SK-N-SH (cell line): ENCODE measurements at regions not wholly inside any gene's neighbourhood (a gene's known extent, or its start where the extent isn't known, plus 50 kb on each side); places are given as distances from the start of the nearest gene placed in this dataset.

Experiments
- CTCF ChIA-PET: fragments of 300-600, 350-600 bp; formaldehyde crosslinking; extraction: SDS; loops from one replicate; lab custom pipeline; 2021; lab: Yijun Ruan, JAX
- POLR2A ChIA-PET: fragments of 350-600 bp; sonication (Branson Sonifier 250); formaldehyde crosslinking; extraction: SDS; loops from one replicate; lab custom pipeline; 2020; ENCODE audit warnings: antibody characterized with exemption, inconsistent platforms; lab: Yijun Ruan, JAX
- DNase-seq: peaks from one replicate; pipeline ENCODE4 v3.0.0; 2012
- H2AFZ ChIP-seq: fragments of 200-600 bp; sonication (generic); 2 replicates; pipeline ENCODE4 v1.8.1; 2016; ENCODE audit warnings: antibody characterized with exemption, mild to moderate bottlenecking, low read depth
- H3F3A ChIP-seq: fragments of 200-600 bp; sonication (generic); replicated peaks from 2 replicates; pipeline ENCODE3; 2016; ENCODE audit warnings: antibody characterized with exemption, mild to moderate bottlenecking; ENCODE audit not compliant: insufficient read depth
- H3K27ac ChIP-seq, 2 experiments: fragments of 200-500 bp in 1 of 2; fragments of 200-600 bp in 1 of 2; sonication (Bioruptor generic) in 1 of 2; sonication (generic), shearing (Covaris generic) in 1 of 2; 2 replicates each; pipeline versions ENCODE4 v1.5.1 to v1.6.1; 2014 to 2016; ENCODE audit warnings: low read depth in 2 of 2, inconsistent platforms in 1 of 2, low read length in 1 of 2, mild to moderate bottlenecking in 1 of 2, mixed read lengths in 1 of 2
- H3K27me3 ChIP-seq: fragments of 200-600 bp; sonication (generic), shearing (Covaris generic); 2 replicates; pipeline ENCODE4 v1.6.1; 2016; ENCODE audit warnings: mixed run types; ENCODE audit not compliant: insufficient read depth
- H3K36me3 ChIP-seq, 2 experiments: fragments of 200-500 bp in 1 of 2; fragments of 200-600 bp in 1 of 2; sonication (Bioruptor generic) in 1 of 2; sonication (generic) in 1 of 2; replicated peaks in 1 of 2; 2 replicates each; pipeline versions ENCODE3 to v1.5.1; 2014 to 2016; ENCODE audit warnings: low read length in 1 of 2, mild to moderate bottlenecking in 1 of 2; ENCODE audit not compliant: insufficient read depth in 2 of 2, control insufficient read depth in 1 of 2
- H3K4me1 ChIP-seq, 2 experiments: fragments of 200-500 bp in 1 of 2; fragments of 200-600 bp in 1 of 2; sonication (Bioruptor generic) in 1 of 2; sonication (generic), shearing (Covaris generic) in 1 of 2; 2 replicates each; pipeline versions ENCODE4 v1.5.1 to v1.6.1; 2014 to 2016; ENCODE audit warnings: low read depth in 1 of 2, low read length in 1 of 2, mixed run types in 1 of 2; ENCODE audit not compliant: insufficient read depth in 2 of 2, control insufficient read depth in 1 of 2
- H3K4me2 ChIP-seq: fragments of 200-600 bp; sonication (generic), shearing (Covaris generic); 2 replicates; pipeline ENCODE4 v1.6.1; 2017; ENCODE audit warnings: mixed run types
- H3K4me3 ChIP-seq, 2 experiments: fragments of 200-500 bp in 1 of 2; fragments of 200-600 bp in 1 of 2; sonication (Bioruptor generic) in 1 of 2; sonication (generic), shearing (Covaris generic) in 1 of 2; 2 replicates each; pipeline versions ENCODE4 v1.5.1 to v1.8.1; 2014 to 2016; ENCODE audit warnings: low read depth in 2 of 2, inconsistent platforms in 1 of 2, low read length in 1 of 2, mild to moderate bottlenecking in 1 of 2, mixed read lengths in 1 of 2, moderate library complexity in 1 of 2
- H3K79me2 ChIP-seq: fragments of 200-600 bp; sonication (generic); 2 replicates; pipeline ENCODE4 v1.8.1; 2017; ENCODE audit warnings: mild to moderate bottlenecking; ENCODE audit not compliant: insufficient read depth
- H3K9ac ChIP-seq: fragments of 200-600 bp; sonication (generic); 2 replicates; pipeline ENCODE4 v1.6.1; 2017; ENCODE audit warnings: mixed run types
- H3K9me2 ChIP-seq: fragments of 200-600 bp; sonication (generic); 2 replicates; pipeline ENCODE4 v1.6.1; 2017; ENCODE audit warnings: mixed run types
- H3K9me3 ChIP-seq: fragments of 200-600 bp; sonication (generic); 2 replicates; pipeline ENCODE4 v1.6.1; 2017; ENCODE audit warnings: mixed run types, mild to moderate bottlenecking, moderate library complexity
- H4K20me1 ChIP-seq: fragments of 200-600 bp; sonication (generic); 2 replicates; pipeline ENCODE4 v1.6.1; 2017; ENCODE audit warnings: mild to moderate bottlenecking, mixed run types; ENCODE audit not compliant: insufficient read depth
- ELF1 ChIP-seq: IDR thresholded peaks from 2 replicates; pipeline ENCODE4 v1.4.0; 2012
- FOSL2 ChIP-seq: IDR thresholded peaks from 2 replicates; pipeline ENCODE4 v1.4.0; 2012; ENCODE audit warnings: low read depth, mild to moderate bottlenecking, moderate library complexity, borderline replicate concordance
- GATA2 ChIP-seq: sonication (generic); formaldehyde crosslinking; IDR thresholded peaks from 2 replicates; pipeline ENCODE4 v1.5.0; 2020; ENCODE audit warnings: mild to moderate bottlenecking, missing genetic modification reagents
- POLR2AphosphoS5 ChIP-seq: IDR thresholded peaks from 2 replicates; pipeline ENCODE4 v1.6.1; 2012; ENCODE audit warnings: low read depth, low read length
- RFX5 ChIP-seq: IDR thresholded peaks from 2 replicates; pipeline ENCODE4 v1.6.1; 2012; ENCODE audit warnings: mild to moderate bottlenecking, improper control_type of control experiment, low read length
- RXRA ChIP-seq: IDR thresholded peaks from 2 replicates; pipeline ENCODE4 v1.4.0; 2012; ENCODE audit warnings: low read depth, mild to moderate bottlenecking, borderline replicate concordance
- SIN3A ChIP-seq: IDR thresholded peaks from 2 replicates; pipeline ENCODE4 v1.6.1; 2012; ENCODE audit warnings: low read depth, mild to moderate bottlenecking, low read length, moderate library complexity, borderline replicate concordance
- SMC3 ChIP-seq: IDR thresholded peaks from 2 replicates; pipeline ENCODE4 v1.6.1; 2012; ENCODE audit warnings: low read depth, low read length, improper control_type of control experiment
- TCF12 ChIP-seq: IDR thresholded peaks from 2 replicates; pipeline ENCODE4 v1.4.0; 2012
- TEAD4 ChIP-seq: IDR thresholded peaks from 2 replicates; pipeline ENCODE4 v1.4.0; 2012; ENCODE audit warnings: mild to moderate bottlenecking, borderline replicate concordance; ENCODE audit not compliant: insufficient read depth
- WGBS: methylation state at CpG from one replicate; pipeline ENCODE4 v1.1.6; 2017; ENCODE audit warnings: low lambda C conversion rate; 5-methylcytosine and 5-hydroxymethylcytosine counted together
- TF ChIP-seq, protein P1 (sequence below): IDR thresholded peaks from 2 replicates; pipeline ENCODE4 v1.4.0; 2012; ENCODE audit warnings: low read depth
- TF ChIP-seq, protein P2 (sequence below): fragments of 150-350 bp; IDR thresholded peaks from 2 replicates; pipeline ENCODE4 v1.6.1; 2017; ENCODE audit warnings: antibody characterized with exemption, low read length, low read depth, borderline replicate concordance
- TF ChIP-seq, protein P3 (sequence below): IDR thresholded peaks from 2 replicates; pipeline ENCODE4 v1.4.0; 2012; ENCODE audit warnings: low read depth, borderline replicate concordance

DNA sequence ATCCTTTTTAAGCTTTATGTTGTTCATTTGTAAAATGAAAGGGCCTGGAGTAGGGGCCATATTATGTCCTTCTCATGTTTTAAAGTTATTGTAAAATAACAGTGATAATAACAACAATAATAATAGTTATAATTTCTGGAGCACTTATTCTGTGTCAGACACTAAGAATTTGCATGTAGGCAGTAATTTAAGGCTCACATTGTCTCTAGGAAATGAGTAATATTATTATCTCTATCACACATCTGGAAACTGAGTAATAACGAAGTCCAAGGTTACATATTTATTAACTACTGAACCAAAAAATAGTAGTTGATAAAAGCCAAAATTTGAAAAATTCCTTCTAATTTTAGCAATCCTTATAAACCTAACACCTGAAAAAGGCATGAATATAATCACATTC is 520.7 kb upstream of the PABPC4L start:
- H3K79me2 ChIP-seq: no peaks in the 10 kb centered on the region
- no peak for TF ChIP-seq TEAD4
- TF ChIP-seq, protein P1, sequence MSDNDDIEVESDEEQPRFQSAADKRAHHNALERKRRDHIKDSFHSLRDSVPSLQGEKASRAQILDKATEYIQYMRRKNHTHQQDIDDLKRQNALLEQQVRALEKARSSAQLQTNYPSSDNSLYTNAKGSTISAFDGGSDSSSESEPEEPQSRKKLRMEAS: no peak
- TF ChIP-seq ELF1: no peak
- no peak for TF ChIP-seq POLR2AphosphoS5
- TF ChIP-seq, all 33 proteins: peak for 0
- Histone ChIP-seq H3K27me3 (no peaks in the 10 kb centered on the region), H3F3A (no peaks in the 10 kb centered on the region), H2AFZ (no peak overlapping the region), H4K20me1 (no peaks in the 10 kb centered on the region), H3K9me3 (0 out of 2 replicates have a peak, but pooled peaks cover 4% of the 10 kb centered on the region), H3K36me3 (no peaks in the 10 kb centered on the region), H3K4me3 (no peak overlapping the region), H3K4me1 (no peaks in the 10 kb centered on the region), H3K4me2 (no peak overlapping the region), H3K27ac (no peak overlapping the region), H3K9me2 (no peaks in the 10 kb centered on the region), H3K9ac (no peak overlapping the region)
- no peak for DNase-seq
- 16% methylated on average over 1 of the region's 1 CpG for WGBS
- ChIA-PET POLR2A (no interaction called here), CTCF (no interaction called here)

DNA sequence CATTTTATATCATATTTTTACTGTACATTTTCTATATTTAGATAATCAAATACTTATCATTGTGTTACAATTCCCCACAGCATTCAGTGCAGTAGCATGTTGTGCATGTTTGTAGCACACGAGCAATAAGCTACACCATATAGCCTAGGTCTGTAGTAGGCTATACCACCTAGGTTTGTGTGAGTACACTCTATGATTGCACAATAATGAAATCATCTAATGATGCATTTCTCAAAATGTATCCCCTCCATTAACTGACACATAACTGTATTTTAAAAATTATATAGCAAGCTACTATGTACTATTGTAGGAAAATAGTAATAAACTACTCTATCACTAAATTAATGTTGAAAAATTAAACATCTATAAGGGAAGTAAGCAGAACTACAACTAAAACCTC is 518.4 kb upstream of the PABPC4L start:
- Histone ChIP-seq H3K9me3 (no peaks in the 10 kb centered on the region), H3K27me3 (no peaks in the 10 kb centered on the region), H3K4me3 (no peak overlapping the region), H3K79me2 (no peaks in the 10 kb centered on the region), H3K9me2 (no peaks in the 10 kb centered on the region), H3K4me1 (no peaks in the 10 kb centered on the region), H3K27ac (no peak overlapping the region), H3K9ac (no peak overlapping the region), H2AFZ (no peak overlapping the region), H4K20me1 (no peaks in the 10 kb centered on the region), H3K36me3 (no peaks in the 10 kb centered on the region), H3K4me2 (no peak overlapping the region), H3F3A (no peaks in the 10 kb centered on the region)
- ChIA-PET CTCF (no interaction called here), POLR2A (no interaction called here)
- TF ChIP-seq SMC3 (no peak), RXRA (no peak), TCF12 (no peak), RFX5 (no peak), SIN3A (no peak)
- TF ChIP-seq, protein P2, sequence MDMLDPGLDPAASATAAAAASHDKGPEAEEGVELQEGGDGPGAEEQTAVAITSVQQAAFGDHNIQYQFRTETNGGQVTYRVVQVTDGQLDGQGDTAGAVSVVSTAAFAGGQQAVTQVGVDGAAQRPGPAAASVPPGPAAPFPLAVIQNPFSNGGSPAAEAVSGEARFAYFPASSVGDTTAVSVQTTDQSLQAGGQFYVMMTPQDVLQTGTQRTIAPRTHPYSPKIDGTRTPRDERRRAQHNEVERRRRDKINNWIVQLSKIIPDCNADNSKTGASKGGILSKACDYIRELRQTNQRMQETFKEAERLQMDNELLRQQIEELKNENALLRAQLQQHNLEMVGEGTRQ: no peak
- TF ChIP-seq, protein P3, sequence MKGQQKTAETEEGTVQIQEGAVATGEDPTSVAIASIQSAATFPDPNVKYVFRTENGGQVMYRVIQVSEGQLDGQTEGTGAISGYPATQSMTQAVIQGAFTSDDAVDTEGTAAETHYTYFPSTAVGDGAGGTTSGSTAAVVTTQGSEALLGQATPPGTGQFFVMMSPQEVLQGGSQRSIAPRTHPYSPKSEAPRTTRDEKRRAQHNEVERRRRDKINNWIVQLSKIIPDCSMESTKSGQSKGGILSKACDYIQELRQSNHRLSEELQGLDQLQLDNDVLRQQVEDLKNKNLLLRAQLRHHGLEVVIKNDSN: no peak
- no peak for DNase-seq
- 0% methylated on average over 1 of the region's 1 CpG for WGBS

DNA sequence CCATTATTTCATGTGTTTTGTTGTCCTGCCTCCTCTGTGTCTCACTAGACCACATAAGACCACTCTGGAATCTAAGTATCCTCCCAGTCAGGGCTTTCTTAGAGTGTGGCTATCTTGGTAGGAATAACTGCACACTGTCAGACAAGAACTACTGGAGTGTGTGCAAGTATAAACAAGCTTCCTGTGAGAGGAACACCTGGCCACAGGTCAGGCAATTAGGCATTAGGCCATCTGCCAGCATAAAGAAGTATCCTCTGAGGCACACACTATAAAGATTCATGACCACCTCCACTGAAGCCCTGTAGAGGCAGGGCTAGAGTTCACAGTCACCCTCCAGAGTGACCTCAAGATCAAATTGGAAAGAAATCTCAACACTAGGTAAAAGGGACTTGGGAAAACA is 507.0 kb upstream of the PABPC4L start:
- ChIA-PET CTCF (no interaction called here), POLR2A (no interaction called here)
- Histone ChIP-seq H2AFZ (no peak overlapping the region), H3F3A (no peaks in the 10 kb centered on the region), H3K36me3 (no peaks in the 10 kb centered on the region), H3K4me2 (no peak overlapping the region), H3K79me2 (no peaks in the 10 kb centered on the region), H3K4me1 (no peaks in the 10 kb centered on the region), H3K4me3 (no peak overlapping the region), H3K27ac (no peak overlapping the region), H3K9me3 (no peaks in the 10 kb centered on the region; the same call in 1 of the 2 replicates), H4K20me1 (no peaks in the 10 kb centered on the region), H3K27me3 (no peaks in the 10 kb centered on the region), H3K9me2 (0 out of 2 replicates have a peak, but pooled peaks cover 4% of the 10 kb centered on the region), H3K9ac (no peak overlapping the region)
- TF ChIP-seq GATA2 (CRISPR knock-in tag): no peak
- no peak for TF ChIP-seq FOSL2
- no peak for DNase-seq
